ENCODE measurements at regions not wholly inside any gene's neighbourhood (a gene's known extent, or its start where the extent isn't known, plus 50 kb on each side); places are given as distances from the start of the nearest gene placed in this dataset.
"Not testable (repeated sequence)": the region's sequence is repeated elsewhere in the genome, so short reads cannot be mapped to it uniquely, and the experiment has no call there.

DNA sequence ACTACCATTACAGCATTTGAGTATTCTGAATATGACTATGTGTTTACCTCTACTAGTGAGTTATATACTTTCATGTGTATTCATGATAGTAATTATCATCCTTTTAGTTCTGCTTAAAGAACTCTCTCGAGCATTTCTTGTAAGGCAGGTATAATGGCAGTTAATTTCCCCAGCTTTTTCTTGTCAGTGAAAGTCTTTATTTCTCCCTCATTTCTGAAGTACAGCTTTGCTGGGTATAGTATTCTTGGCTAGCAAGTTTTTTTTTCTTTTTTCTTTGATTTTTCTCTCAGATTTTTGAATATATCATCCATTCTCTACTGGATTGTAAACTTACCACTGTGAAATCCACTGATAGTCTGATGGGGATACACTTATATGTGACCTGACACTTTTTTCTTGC, 165.9 kb upstream of the ARHGAP5 start:
- Histone ChIP-seq H3K4me3 (ENCODE audit: low read depth in 1 of 2, low read length in 2 of 2) (no peak overlapping the region), H3K27me3 (ENCODE audit: control insufficient read depth in 1 of 2, insufficient read depth in 2 of 2, low read length in 2 of 2) (no peaks in the 10 kb centered on the region), H3K9ac (ENCODE audit: low read length) (no peak overlapping the region), H3K4me1 (ENCODE audit: insufficient read depth, low read length) (no peaks in the 10 kb centered on the region), H3K9me3 (ENCODE audit: low read length) (peaks cover 3% of the 10 kb centered on the region), H3K36me3 (ENCODE audit: insufficient read depth, low read length) (no peaks in the 10 kb centered on the region), H3K27ac (ENCODE audit: low read depth, low read length) (no peak overlapping the region)

DNA sequence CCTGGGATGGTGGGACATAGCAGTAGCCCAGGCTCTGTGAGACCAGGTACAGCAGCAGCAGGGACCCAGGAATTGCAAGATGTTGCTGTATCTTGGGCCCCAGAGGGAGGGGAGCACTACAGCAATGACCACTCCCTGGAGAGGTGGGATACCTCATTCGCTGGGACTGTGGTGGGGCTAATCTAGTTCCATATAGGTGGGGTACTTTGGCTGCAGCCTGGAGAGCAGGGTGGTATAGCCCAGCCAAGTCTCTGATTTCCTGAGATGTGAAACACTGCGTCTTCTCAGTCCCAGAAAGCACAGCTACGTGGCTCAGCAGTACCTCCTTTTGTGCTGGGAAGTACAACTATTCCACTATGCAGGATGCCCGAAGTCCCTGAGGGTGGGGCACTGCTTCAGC, 163.7 kb upstream of the ARHGAP5 start:
- no peak overlapping the region for H3K27ac ChIP-seq (ENCODE audit: low read depth, low read length)
- H3K27me3 ChIP-seq (ENCODE audit: control insufficient read depth in 1 of 2, insufficient read depth in 2 of 2, low read length in 2 of 2): no peaks in the 10 kb centered on the region
- no peaks in the 10 kb centered on the region for H3K36me3 ChIP-seq (ENCODE audit: insufficient read depth, low read length)
- H3K9ac ChIP-seq (ENCODE audit: low read length): no peak overlapping the region
- H3K4me3 ChIP-seq (ENCODE audit: low read depth in 1 of 2, low read length in 2 of 2): no peak overlapping the region
- H3K9me3 ChIP-seq (ENCODE audit: low read length): peaks cover 3% of the 10 kb centered on the region
- H3K4me1 ChIP-seq (ENCODE audit: insufficient read depth, low read length): no peaks in the 10 kb centered on the region

DNA sequence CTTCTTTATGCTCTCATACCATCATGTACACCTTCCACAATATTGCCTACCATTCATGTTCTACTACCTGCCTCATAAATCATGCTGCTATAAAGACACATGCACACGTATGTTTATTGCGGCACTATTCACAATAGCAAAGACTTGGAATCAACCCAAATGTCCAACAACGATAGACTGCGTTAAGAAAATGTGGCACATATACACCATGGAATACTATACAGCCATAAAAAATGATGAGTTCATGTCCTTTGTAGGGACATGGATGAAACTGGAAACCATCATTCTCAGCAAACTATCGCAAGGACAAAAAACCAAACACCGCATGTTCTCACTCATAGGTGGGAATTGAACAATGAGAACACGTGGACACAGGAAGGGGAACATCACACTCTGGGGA, 158.8 kb upstream of the ARHGAP5 start:
- H3K9ac ChIP-seq (ENCODE audit: low read length); H3K27ac ChIP-seq (ENCODE audit: low read depth, low read length); H3K36me3 ChIP-seq (ENCODE audit: insufficient read depth, low read length); H3K9me3 ChIP-seq (ENCODE audit: low read length); H3K4me3 ChIP-seq (ENCODE audit: low read depth in 1 of 2, low read length in 2 of 2); H3K27me3 ChIP-seq (ENCODE audit: control insufficient read depth in 1 of 2, insufficient read depth in 2 of 2, low read length in 2 of 2); H3K4me1 ChIP-seq (ENCODE audit: insufficient read depth, low read length): not testable (repeated sequence)

DNA sequence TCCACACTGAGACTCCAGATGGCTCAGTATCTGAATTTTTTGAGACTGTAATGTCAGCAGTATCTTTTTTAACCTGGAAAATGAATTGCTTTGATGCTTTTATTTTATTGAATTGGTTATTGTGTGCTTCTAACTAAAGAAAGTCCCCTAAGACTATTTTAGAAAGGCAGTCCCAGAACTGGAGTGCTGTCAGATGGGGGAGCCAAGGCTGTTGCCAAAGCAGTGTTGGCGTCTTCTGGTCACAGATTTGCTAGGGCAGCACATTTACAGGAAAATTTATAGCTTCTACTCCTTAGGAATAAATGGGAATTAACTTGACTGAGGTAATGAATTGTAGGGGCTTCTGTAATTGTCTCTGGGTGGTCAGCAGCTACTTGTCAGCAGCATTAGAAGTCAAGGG, 157.1 kb upstream of the ARHGAP5 start:
- Histone ChIP-seq H3K27ac (ENCODE audit: low read depth, low read length) (no peak overlapping the region), H3K9me3 (ENCODE audit: low read length) (no peaks in the 10 kb centered on the region), H3K27me3 (ENCODE audit: control insufficient read depth in 1 of 2, insufficient read depth in 2 of 2, low read length in 2 of 2) (no peaks in the 10 kb centered on the region), H3K4me1 (ENCODE audit: insufficient read depth, low read length) (no peaks in the 10 kb centered on the region), H3K4me3 (ENCODE audit: low read depth in 1 of 2, low read length in 2 of 2) (no peak overlapping the region), H3K36me3 (ENCODE audit: insufficient read depth, low read length) (no peaks in the 10 kb centered on the region), H3K9ac (ENCODE audit: low read length) (no peak overlapping the region)

DNA sequence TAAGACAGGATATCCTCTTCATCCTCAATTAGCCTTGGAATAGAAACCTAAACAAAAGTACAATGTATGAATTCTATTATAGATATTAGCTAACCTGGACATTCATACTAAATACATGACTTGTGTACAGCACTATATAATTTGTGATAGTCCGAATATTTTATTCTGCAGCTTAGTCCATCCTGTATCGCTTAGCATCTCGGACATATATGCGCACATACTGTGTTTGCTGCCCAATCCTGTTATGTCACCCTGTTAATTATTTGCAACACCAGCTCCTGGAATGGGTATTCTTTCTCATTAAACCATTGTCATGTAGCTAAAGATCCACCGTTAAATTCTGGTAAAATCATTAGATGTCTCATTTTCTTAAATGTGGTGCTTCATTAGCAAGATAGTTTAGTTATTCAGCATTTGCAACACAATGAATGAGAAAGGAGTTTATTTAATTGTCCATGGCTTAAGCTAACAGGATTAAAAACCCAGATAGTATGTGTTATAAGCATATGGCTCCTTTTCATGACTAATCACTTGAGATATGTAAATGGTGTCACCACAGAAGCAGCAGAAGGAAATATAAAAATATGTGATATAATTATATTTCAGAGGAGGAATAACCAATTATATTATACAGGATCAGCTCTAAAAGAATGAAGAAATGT, 156.0 kb upstream of the ARHGAP5 start:
- H3K9ac ChIP-seq (ENCODE audit: low read length): no peak overlapping the region
- H3K9me3 ChIP-seq (ENCODE audit: low read length): no peaks in the 10 kb centered on the region
- no peak overlapping the region for H3K4me3 ChIP-seq (ENCODE audit: low read depth in 1 of 2, low read length in 2 of 2)
- H3K27ac ChIP-seq (ENCODE audit: low read depth, low read length): no peak overlapping the region
- no peaks in the 10 kb centered on the region for H3K27me3 ChIP-seq (ENCODE audit: control insufficient read depth in 1 of 2, insufficient read depth in 2 of 2, low read length in 2 of 2)
- no peaks in the 10 kb centered on the region for H3K4me1 ChIP-seq (ENCODE audit: insufficient read depth, low read length)
- H3K36me3 ChIP-seq (ENCODE audit: insufficient read depth, low read length): no peaks in the 10 kb centered on the region

DNA sequence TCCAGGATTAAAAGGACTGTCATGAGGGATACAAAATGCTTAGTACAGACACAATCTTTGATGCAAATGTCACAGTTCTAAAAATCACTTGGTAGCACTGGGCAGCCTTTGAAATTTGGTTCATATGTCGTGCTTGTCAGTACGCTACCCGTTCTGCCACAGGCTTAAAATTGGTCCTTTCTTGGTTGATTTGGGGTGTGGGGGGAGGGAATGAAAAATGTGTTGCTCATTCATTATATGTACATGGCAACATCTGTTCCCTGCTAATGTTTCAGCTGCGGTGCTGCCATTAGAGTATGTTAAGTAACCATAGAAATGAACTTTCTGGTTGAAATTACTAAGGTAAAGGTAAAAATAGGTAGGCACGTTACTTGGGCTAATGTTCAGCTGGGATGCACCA, 155.4 kb upstream of the ARHGAP5 start:
- no peak overlapping the region for H3K9ac ChIP-seq (ENCODE audit: low read length)
- H3K4me3 ChIP-seq (ENCODE audit: low read depth in 1 of 2, low read length in 2 of 2): no peak overlapping the region
- H3K27ac ChIP-seq (ENCODE audit: low read depth, low read length): no peak overlapping the region
- H3K4me1 ChIP-seq (ENCODE audit: insufficient read depth, low read length): peaks cover 3% of the 10 kb centered on the region
- H3K36me3 ChIP-seq (ENCODE audit: insufficient read depth, low read length): no peaks in the 10 kb centered on the region
- H3K9me3 ChIP-seq (ENCODE audit: low read length): no peaks in the 10 kb centered on the region
- no peaks in the 10 kb centered on the region for H3K27me3 ChIP-seq (ENCODE audit: control insufficient read depth in 1 of 2, insufficient read depth in 2 of 2, low read length in 2 of 2)

DNA sequence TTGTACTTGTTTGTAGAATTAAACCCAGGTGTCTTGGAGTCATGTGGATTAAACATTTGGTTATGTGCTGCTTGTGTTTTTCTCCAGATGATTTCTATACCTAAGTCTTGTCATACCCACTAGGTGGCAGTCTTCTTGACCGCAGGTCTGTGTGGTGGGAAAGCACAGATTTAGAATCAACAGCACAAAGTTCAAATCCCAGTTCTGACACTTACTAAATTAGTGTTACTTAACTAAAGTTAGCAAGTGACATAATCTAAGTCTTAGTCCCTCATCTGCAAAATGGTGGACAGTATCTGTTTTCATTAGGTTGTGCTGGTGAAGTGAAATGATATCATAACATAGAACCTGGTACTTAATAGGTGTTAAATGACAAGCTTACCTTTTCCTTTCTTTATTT, 151.0 kb upstream of the ARHGAP5 start:
- no peaks in the 10 kb centered on the region for H3K9me3 ChIP-seq (ENCODE audit: low read length)
- no peaks in the 10 kb centered on the region for H3K36me3 ChIP-seq (ENCODE audit: insufficient read depth, low read length)
- no peak overlapping the region for H3K27ac ChIP-seq (ENCODE audit: low read depth, low read length)
- H3K9ac ChIP-seq (ENCODE audit: low read length): no peak overlapping the region
- H3K4me3 ChIP-seq (ENCODE audit: low read depth in 1 of 2, low read length in 2 of 2): no peak overlapping the region
- peaks cover 18% of the 10 kb centered on the region for H3K4me1 ChIP-seq (ENCODE audit: insufficient read depth, low read length)
- H3K27me3 ChIP-seq (ENCODE audit: control insufficient read depth in 1 of 2, insufficient read depth in 2 of 2, low read length in 2 of 2): no peaks in the 10 kb centered on the region

DNA sequence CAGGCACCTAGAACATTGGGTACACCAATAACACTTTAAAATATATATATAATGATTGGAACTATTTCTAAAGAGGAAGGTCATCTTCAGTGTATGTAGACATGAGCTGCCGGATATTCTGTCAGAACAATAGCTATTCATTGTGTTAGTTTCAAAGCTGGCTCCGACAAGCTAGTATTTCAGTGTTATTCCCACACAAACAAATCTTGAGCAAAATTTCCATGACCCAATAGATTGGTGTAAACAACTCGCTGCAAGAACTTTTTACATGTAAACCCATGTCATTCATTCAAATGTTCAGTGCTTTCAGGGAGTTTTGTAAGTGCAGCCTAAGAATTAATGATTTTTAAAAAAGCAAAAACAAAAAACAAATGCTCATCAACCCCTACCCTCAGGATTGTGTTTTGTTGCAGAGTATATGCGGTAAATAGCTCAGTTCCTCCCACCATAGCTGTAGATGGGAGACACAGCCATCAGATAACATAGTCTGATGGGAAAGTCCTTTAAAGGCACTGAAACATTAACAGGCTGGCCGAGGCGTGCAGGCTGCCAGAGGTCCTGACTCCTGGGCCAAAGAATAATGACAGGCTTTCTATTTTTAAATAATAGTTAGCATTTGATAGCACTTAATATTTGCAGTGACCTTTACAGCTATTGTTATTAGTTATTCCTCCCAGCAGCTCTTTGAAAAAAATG, 150.3 kb upstream of the ARHGAP5 start:
- H3K4me3 ChIP-seq (ENCODE audit: low read depth in 1 of 2, low read length in 2 of 2): no peak overlapping the region

DNA sequence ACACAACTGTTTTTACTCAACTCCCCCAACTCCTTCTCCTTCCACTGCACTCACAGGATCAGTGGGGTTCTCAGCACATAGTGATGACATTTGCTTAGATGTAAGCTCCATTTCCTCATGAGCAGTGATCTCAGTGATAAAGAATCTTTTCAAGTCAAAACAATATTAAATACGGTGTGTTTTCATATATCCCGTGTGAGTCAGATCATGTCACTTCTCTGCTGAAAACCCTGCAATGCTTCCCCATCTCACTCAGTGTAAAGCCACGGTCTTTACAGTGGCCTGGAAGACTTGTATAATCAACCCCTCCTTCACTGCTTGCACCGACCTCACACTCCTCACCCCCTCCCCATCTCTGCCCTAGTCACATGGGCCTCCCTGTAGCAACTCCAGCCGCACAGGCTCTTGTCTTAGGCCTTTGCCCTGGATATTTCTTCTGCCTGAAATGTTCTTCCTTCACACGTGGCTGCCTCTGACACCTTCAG, 149.7 kb upstream of the ARHGAP5 start:
- Histone ChIP-seq H3K9ac (ENCODE audit: low read length) (no peak overlapping the region), H3K27me3 (ENCODE audit: control insufficient read depth in 1 of 2, insufficient read depth in 2 of 2, low read length in 2 of 2) (no peaks in the 10 kb centered on the region), H3K4me1 (ENCODE audit: insufficient read depth, low read length) (peaks cover 18% of the 10 kb centered on the region), H3K4me3 (ENCODE audit: low read depth in 1 of 2, low read length in 2 of 2) (no peak overlapping the region), H3K27ac (ENCODE audit: low read depth, low read length) (peak overlapping the region; percentile 26), H3K36me3 (ENCODE audit: insufficient read depth, low read length) (no peaks in the 10 kb centered on the region), H3K9me3 (ENCODE audit: low read length) (no peaks in the 10 kb centered on the region)

More for the DNA sequence above, 150.3 kb upstream of the ARHGAP5 start:
- Histone ChIP-seq H3K36me3 (ENCODE audit: insufficient read depth, low read length) (no peaks in the 10 kb centered on the region), H3K27me3 (ENCODE audit: control insufficient read depth in 1 of 2, insufficient read depth in 2 of 2, low read length in 2 of 2) (no peaks in the 10 kb centered on the region), H3K9ac (ENCODE audit: low read length) (no peak overlapping the region), H3K9me3 (ENCODE audit: low read length) (no peaks in the 10 kb centered on the region), H3K27ac (ENCODE audit: low read depth, low read length) (peak overlapping the region; percentile 26), H3K4me1 (ENCODE audit: insufficient read depth, low read length) (peaks cover 18% of the 10 kb centered on the region)

DNA sequence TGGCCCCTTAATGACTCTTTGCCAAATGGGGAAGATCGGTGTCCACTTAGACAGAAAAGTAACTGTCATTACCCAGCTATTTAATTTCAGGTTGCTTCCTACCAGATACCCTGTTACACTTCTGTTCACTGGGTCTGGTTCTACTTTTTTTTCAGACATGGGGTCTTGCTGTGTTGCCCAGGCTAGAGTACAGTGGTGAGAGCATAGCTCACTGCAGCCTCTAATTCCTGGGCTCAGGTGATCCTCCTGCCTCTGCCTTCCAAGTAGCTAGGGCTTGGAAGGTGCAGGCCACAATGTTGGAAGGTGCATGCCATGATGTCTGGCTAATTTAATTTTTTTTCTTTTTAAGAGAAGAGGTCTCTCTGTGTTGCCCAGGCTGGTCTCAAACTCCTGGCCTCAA, 147.0 kb upstream of the ARHGAP5 start:
- Histone ChIP-seq H3K36me3 (ENCODE audit: insufficient read depth, low read length) (no peaks in the 10 kb centered on the region), H3K9me3 (ENCODE audit: low read length) (no peaks in the 10 kb centered on the region), H3K4me1 (ENCODE audit: insufficient read depth, low read length) (peaks cover 18% of the 10 kb centered on the region), H3K27me3 (ENCODE audit: control insufficient read depth in 1 of 2, insufficient read depth in 2 of 2, low read length in 2 of 2) (no peaks in the 10 kb centered on the region), H3K27ac (ENCODE audit: low read depth, low read length) (no peak overlapping the region), H3K9ac (ENCODE audit: low read length) (no peak overlapping the region), H3K4me3 (ENCODE audit: low read depth in 1 of 2, low read length in 2 of 2) (no peak overlapping the region)

DNA sequence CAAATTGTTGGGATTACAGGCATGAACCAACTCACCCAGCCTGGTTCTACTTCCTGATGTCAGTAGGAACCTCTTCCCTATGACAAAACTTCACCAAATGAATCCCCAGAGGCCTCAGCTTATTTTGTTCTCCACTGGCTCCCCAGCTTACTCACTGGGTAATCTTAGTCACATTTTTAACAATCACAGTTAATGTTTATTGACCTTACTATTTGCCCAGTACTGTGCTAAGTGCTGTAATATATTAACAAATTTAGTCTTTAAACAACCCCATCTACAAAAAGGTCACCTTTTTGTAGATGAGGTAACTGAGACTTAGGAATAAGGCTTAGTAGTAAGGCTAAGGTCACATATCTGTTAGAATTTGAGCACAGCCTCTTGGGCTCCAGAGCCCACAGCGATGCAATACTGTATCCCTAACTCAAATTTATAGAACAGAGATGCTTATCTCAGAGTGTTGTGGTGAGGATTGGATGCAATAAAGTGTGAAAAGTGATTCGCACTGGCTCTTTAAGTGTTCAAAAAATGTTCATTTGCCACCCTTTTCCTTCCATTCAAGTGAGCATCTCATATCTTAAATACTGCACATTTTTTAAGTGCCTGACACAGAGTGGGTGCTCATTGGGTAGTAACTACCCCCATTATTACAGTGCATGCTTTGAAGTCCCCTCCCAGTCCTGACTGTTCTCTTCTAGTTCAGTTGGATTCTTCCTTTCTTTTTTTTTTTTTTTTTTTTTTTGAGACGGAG, 146.4 kb upstream of the ARHGAP5 start:
- Histone ChIP-seq H3K4me1 (ENCODE audit: insufficient read depth, low read length) (peaks cover 18% of the 10 kb centered on the region), H3K36me3 (ENCODE audit: insufficient read depth, low read length) (no peaks in the 10 kb centered on the region), H3K27me3 (ENCODE audit: control insufficient read depth in 1 of 2, insufficient read depth in 2 of 2, low read length in 2 of 2) (no peaks in the 10 kb centered on the region), H3K27ac (ENCODE audit: low read depth, low read length) (no peak overlapping the region), H3K9me3 (ENCODE audit: low read length) (no peaks in the 10 kb centered on the region), H3K4me3 (ENCODE audit: low read depth in 1 of 2, low read length in 2 of 2) (no peak overlapping the region), H3K9ac (ENCODE audit: low read length) (no peak overlapping the region)

Data from muscle layer of colon (tissue), 2 donors.